H1 (cell line): ENCODE measurements at regions not wholly inside any gene's neighbourhood (a gene's known extent, or its start where the extent isn't known, plus 50 kb on each side); places are given as distances from the start of the nearest gene placed in this dataset.

ENCODE experiments used
- CEBPB ChIP-seq: IDR thresholded peaks from 2 replicates; pipeline ENCODE4 v1.6.1; 2012; ENCODE audit warnings: low read depth, low read length
- CTCF ChIP-seq, 3 experiments: IDR thresholded peaks; 1 replicate in 2 of 3; 2 replicates in 1 of 3; pipeline versions ENCODE4 v1.5.1 to v1.6.1; 2011; ENCODE audit warnings: low read length in 3 of 3, mild to moderate bottlenecking in 3 of 3, inconsistent platforms in 2 of 3, low read depth in 1 of 3, moderate library complexity in 1 of 3; ENCODE audit not compliant: insufficient read depth in 1 of 3; ENCODE audit errors: control extremely low read depth in 1 of 3
- EP300 ChIP-seq, 2 experiments: IDR thresholded peaks; 1 replicate in 1 of 2; 2 replicates in 1 of 2; pipeline ENCODE4 v1.6.1; 2011 to 2012; ENCODE audit warnings: low read depth in 2 of 2, low read length in 2 of 2, mild to moderate bottlenecking in 2 of 2, borderline replicate concordance in 1 of 2, inconsistent platforms in 1 of 2, moderate library complexity in 1 of 2
- EZH2 ChIP-seq: fragments of 200-600 bp; sonication (generic); IDR thresholded peaks from 2 replicates; pipeline ENCODE4 v1.7.1; 2012; ENCODE audit warnings: low read depth, mild to moderate bottlenecking, moderate library complexity, low read length, inconsistent platforms; ENCODE audit not compliant: severe bottlenecking
- GABPA ChIP-seq: IDR thresholded peaks from 2 replicates; pipeline ENCODE4 v1.6.1; 2011; ENCODE audit warnings: mild to moderate bottlenecking, low read length, moderate library complexity, borderline replicate concordance; ENCODE audit not compliant: insufficient read depth
- GTF2F1 ChIP-seq: IDR thresholded peaks from 2 replicates; pipeline ENCODE4 v1.6.1; 2012; ENCODE audit warnings: low read depth, low read length, improper control_type of control experiment, borderline replicate concordance
- HDAC2 ChIP-seq, 2 experiments: fragments of 300-600 bp in 1 of 2; sonication (generic) in 1 of 2; IDR thresholded peaks; 2 replicates each; pipeline ENCODE4 v1.6.1; 2011 to 2012; ENCODE audit warnings: low read depth in 2 of 2, low read length in 2 of 2, mild to moderate bottlenecking in 2 of 2, moderate library complexity in 2 of 2, borderline replicate concordance in 1 of 2, inconsistent platforms in 1 of 2
- JUND ChIP-seq: IDR thresholded peaks from 2 replicates; pipeline ENCODE4 v1.6.1; 2011; ENCODE audit warnings: mild to moderate bottlenecking, improper control_type of control experiment, low read length
- POLR2A ChIP-seq, 2 experiments: IDR thresholded peaks; 1 replicate in 1 of 2; 2 replicates in 1 of 2; pipeline ENCODE4 v1.6.1; 2011; ENCODE audit warnings: low read depth in 2 of 2, low read length in 2 of 2, mild to moderate bottlenecking in 2 of 2; ENCODE audit errors: control extremely low read depth in 1 of 2
- POLR2AphosphoS5 ChIP-seq: IDR thresholded peaks from 2 replicates; pipeline ENCODE4 v1.6.1; 2011; ENCODE audit warnings: low read depth, low read length
- TCF12 ChIP-seq: IDR thresholded peaks from 2 replicates; pipeline ENCODE4 v1.6.1; 2011; ENCODE audit warnings: low read depth, mild to moderate bottlenecking, low read length
- TF ChIP-seq, protein P1 (sequence below): IDR thresholded peaks from 2 replicates; pipeline ENCODE4 v1.6.1; 2012; ENCODE audit warnings: inconsistent platforms

DNA sequence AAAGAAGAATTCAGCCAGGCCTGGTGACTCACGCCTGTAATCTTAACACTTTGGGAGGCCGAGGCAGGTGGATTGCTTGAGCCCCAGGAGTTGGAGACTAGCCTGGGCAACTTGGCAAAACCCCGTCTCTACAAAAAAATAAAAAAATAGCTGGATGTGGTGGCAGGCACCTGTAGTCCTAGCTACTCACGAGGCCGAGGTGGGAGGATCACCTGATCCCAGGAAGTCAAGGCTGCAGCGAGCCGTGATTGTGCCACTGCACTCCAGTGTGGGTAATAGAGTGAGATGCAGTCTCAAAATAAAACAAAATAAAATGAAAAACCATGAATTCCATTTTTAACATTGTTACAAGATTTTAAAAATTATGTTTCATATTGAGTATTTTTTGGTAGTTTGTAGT, 988.9 kb upstream of the ZNF722 start:
- TF ChIP-seq GTF2F1 (no peak), CEBPB (no peak), POLR2AphosphoS5 (no peak), HDAC2 (IDR thresholded peaks at IDR 0.05; ENCODE audit: borderline replicate concordance in 1 of 2, low read depth in 2 of 2, low read length in 2 of 2) (no peak), EP300 (IDR thresholded peaks at IDR 0.05; ENCODE audit: borderline replicate concordance in 1 of 2, low read depth in 2 of 2, low read length in 2 of 2) (no peak), POLR2A (IDR thresholded peaks at IDR 0.05; ENCODE audit: control extremely low read depth in 1 of 2, low read depth in 2 of 2, low read length in 2 of 2) (no peak), EZH2 (no peak), GABPA (no peak), JUND (no peak), CTCF (IDR thresholded peaks at IDR 0.05; ENCODE audit: control extremely low read depth in 1 of 3, insufficient read depth in 1 of 3, low read depth in 1 of 3, low read length in 3 of 3) (no peak), TCF12 (no peak)
- TF ChIP-seq, protein P1, sequence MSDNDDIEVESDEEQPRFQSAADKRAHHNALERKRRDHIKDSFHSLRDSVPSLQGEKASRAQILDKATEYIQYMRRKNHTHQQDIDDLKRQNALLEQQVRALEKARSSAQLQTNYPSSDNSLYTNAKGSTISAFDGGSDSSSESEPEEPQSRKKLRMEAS = no peak
